ENCODE measurements at regions not wholly inside any gene's neighbourhood (a gene's known extent, or its start where the extent isn't known, plus 50 kb on each side); places are given as distances from the start of the nearest gene placed in this dataset.

DNA sequence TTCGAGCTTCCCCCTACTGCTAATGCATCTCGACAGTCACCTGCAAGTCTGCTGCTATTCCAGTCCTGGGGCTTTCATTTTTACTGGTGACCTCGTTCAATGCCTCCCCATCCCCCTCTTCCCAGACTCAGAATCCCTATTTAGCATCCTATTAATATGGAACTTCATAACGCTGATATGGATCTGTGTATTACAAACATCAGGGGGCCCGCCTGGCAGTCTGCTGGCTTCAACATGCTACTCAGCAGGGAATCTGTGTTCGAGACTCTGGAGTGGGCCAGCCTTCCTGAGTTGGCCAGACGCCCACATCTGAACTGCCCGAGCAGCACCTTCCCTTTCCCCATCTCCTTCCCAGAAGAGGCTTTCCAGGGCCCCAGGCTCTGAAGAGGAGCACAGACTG, 173.9 kb upstream of the PPARGC1A start:
- Histone ChIP-seq H3K27ac (ENCODE audit: extremely low read depth, low read depth, low read length) (no peak overlapping the region), H2AFZ (ENCODE audit: low read depth, low read length) (no peak overlapping the region), H3K79me2 (ENCODE audit: control insufficient read depth, insufficient read depth, low read length) (no peaks in the 10 kb centered on the region), H3K4me3 (no peak overlapping the region), H3K9me3 (replicated peaks; ENCODE audit: control insufficient read depth, insufficient read depth, low read depth, low read length) (no peaks in the 10 kb centered on the region), H3K4me1 (replicated peaks in 1 of 2; ENCODE audit: control insufficient read depth in 2 of 2, insufficient read depth in 2 of 2, low read length in 2 of 2) (no peaks in the 10 kb centered on the region), H3K36me3 (ENCODE audit: control insufficient read depth, insufficient read depth, low read length) (no peaks in the 10 kb centered on the region), H3K9ac (ENCODE audit: insufficient read depth in 1 of 2, low read depth in 2 of 2, low read length in 2 of 2) (no peak overlapping the region), H4K20me1 (replicated peaks; ENCODE audit: control insufficient read depth, insufficient read depth, low read length) (no peaks in the 10 kb centered on the region), H3K27me3 (ENCODE audit: control insufficient read depth in 2 of 2, insufficient read depth in 2 of 2, low read length in 2 of 2) (no peaks in the 10 kb centered on the region; a peak in 1 of 5 replicates), H3K4me2 (ENCODE audit: insufficient read depth, low read length) (no peak overlapping the region), H3K9me1 (ENCODE audit: control insufficient read depth, insufficient read depth, low read length) (no peaks in the 10 kb centered on the region)
- no peak for FAIRE-seq
- BruUV-seq (replicated peaks): no TSS peak
- ChIA-PET CTCF (ENCODE audit: low intra/inter-chr PET ratio) (no interaction called here), POLR2A (no interaction called here)
- TF ChIP-seq POLR2B (IDR thresholded peaks at IDR 0.05; ENCODE audit: low read depth, partially characterized antibody) (no peak), ZNF830 (CRISPR knock-in tag; IDR thresholded peaks at IDR 0.05) (no peak), HDAC2 (IDR thresholded peaks at IDR 0.05) (no peak), TCF7L2 (IDR thresholded peaks at IDR 0.05; ENCODE audit: low read depth, low read length) (no peak), RB1 (IDR thresholded peaks at IDR 0.05; ENCODE audit: low read depth) (no peak), ZFPM2 (CRISPR knock-in tag; IDR thresholded peaks at IDR 0.05) (no peak), ZNF184 (CRISPR knock-in tag; IDR thresholded peaks at IDR 0.05) (no peak), PHB2 (IDR thresholded peaks at IDR 0.05; ENCODE audit: low read depth) (no peak), TBL1XR1 (IDR thresholded peaks at IDR 0.05; ENCODE audit: low read length in 2 of 2) (no peak), ZFP30 (CRISPR knock-in tag; IDR thresholded peaks at IDR 0.05; ENCODE audit: borderline replicate concordance) (no peak), ZBTB17 (CRISPR knock-in tag; IDR thresholded peaks at IDR 0.05) (no peak), HDAC6 (IDR thresholded peaks at IDR 0.05; ENCODE audit: low read depth, low read length) (no peak)
- TF ChIP-seq, protein P1, sequence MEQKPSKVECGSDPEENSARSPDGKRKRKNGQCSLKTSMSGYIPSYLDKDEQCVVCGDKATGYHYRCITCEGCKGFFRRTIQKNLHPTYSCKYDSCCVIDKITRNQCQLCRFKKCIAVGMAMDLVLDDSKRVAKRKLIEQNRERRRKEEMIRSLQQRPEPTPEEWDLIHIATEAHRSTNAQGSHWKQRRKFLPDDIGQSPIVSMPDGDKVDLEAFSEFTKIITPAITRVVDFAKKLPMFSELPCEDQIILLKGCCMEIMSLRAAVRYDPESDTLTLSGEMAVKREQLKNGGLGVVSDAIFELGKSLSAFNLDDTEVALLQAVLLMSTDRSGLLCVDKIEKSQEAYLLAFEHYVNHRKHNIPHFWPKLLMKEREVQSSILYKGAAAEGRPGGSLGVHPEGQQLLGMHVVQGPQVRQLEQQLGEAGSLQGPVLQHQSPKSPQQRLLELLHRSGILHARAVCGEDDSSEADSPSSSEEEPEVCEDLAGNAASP (IDR thresholded peaks at IDR 0.05): no peak
- TF ChIP-seq, protein P2, sequence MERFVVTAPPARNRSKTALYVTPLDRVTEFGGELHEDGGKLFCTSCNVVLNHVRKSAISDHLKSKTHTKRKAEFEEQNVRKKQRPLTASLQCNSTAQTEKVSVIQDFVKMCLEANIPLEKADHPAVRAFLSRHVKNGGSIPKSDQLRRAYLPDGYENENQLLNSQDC (CRISPR knock-in tag; IDR thresholded peaks at IDR 0.05): no peak
- TF ChIP-seq, protein P3, sequence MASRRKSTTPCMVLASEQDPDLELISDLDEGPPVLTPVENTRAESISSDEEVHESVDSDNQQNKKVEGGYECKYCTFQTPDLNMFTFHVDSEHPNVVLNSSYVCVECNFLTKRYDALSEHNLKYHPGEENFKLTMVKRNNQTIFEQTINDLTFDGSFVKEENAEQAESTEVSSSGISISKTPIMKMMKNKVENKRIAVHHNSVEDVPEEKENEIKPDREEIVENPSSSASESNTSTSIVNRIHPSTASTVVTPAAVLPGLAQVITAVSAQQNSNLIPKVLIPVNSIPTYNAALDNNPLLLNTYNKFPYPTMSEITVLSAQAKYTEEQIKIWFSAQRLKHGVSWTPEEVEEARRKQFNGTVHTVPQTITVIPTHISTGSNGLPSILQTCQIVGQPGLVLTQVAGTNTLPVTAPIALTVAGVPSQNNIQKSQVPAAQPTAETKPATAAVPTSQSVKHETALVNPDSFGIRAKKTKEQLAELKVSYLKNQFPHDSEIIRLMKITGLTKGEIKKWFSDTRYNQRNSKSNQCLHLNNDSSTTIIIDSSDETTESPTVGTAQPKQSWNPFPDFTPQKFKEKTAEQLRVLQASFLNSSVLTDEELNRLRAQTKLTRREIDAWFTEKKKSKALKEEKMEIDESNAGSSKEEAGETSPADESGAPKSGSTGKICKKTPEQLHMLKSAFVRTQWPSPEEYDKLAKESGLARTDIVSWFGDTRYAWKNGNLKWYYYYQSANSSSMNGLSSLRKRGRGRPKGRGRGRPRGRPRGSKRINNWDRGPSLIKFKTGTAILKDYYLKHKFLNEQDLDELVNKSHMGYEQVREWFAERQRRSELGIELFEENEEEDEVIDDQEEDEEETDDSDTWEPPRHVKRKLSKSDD (conservative IDR thresholded peaks at IDR 0.05; ENCODE audit: low read length): no peak
- TF ChIP-seq, protein P4, sequence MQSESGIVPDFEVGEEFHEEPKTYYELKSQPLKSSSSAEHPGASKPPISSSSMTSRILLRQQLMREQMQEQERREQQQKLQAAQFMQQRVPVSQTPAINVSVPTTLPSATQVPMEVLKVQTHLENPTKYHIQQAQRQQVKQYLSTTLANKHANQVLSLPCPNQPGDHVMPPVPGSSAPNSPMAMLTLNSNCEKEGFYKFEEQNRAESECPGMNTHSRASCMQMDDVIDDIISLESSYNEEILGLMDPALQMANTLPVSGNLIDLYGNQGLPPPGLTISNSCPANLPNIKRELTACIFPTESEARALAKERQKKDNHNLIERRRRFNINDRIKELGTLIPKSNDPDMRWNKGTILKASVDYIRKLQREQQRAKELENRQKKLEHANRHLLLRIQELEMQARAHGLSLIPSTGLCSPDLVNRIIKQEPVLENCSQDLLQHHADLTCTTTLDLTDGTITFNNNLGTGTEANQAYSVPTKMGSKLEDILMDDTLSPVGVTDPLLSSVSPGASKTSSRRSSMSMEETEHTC (IDR thresholded peaks at IDR 0.05): no peak
- DNase-seq (ENCODE audit: extremely low read depth in 1 of 4, low spot score in 3 of 4): no peak
- WGBS (ENCODE audit: insufficient coverage, low coverage, missing lambda C conversion rate): 3% methylated on average over 8 of the region's 8 CpGs
- in situ Hi-C loops (cut with MboI) (no loop called here), intact Hi-C loops (cut with micrococcal nuclease) (no loop called here)
- ATAC-seq: no peak
